ENCODE measurements at regions not wholly inside any gene's neighbourhood (a gene's known extent, or its start where the extent isn't known, plus 50 kb on each side); places are given as distances from the start of the nearest gene placed in this dataset.

DNA sequence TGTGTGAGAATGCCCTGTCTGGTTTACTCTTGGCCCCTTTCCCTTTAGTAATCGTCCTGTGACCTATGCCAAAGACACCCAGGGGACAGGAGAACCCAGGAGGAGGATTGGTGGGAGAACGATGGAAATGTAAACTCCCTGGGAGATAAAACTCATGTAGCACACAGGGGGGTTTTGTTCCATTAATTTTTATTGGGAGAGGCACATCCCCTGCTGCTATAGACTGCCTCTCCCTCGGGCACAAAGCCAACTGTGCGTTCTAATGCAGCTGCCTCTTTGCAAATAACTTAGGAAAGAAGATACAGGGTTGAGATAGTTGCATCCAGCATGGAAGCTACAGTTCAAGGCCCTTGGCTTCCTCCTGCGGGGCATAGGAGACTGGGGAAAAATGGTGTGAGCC lies 489.6 kb downstream of the SLC4A3 start:
- no peak for DNase-seq (ENCODE audit: low spot score)
- intact Hi-C loops (cut with DNase I): no loop called here

DNA sequence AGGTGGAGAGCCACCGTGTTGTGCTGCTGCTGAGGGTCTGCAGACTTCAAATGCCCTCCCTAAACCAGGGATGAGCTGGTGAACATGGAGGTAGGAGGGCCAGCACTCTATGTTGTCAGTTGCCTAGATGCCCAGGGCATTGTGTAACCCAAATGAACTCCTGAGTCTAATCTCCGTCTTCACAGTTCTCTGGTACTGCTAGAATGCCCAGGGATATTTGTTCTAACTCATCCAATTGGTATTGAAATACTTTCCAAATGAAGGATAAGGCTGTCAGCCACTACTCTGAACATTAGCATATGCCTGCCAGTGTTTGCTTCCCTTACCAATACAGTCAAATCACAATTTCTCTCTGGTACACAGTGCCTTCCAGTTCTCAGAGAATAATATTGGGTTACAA lies 492.6 kb downstream of the SLC4A3 start:
- intact Hi-C loops (cut with DNase I): loop anchor here (10.0 kb wide), 1 partner anchor 275 kb away; no protein-coding TSS in a partner anchor
- no peak for DNase-seq (ENCODE audit: low spot score)

DNA sequence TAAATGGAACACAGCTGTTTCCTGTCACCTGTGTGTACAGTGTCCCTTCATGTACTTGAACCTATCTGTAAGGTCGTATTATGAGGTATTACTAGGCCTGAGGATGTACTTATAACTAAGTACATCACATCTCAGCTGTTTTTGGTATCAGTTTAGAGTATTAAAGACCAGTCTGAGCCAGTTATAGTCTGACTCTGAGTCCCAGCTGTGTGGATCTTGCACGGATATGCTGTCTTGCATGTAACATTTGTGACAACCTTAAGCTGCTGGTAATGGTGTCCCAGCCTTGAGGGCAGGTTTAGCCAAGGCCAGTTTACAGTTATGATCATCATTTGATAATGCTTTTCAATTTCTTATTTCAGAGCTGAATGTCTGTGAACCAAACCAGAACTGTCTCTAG lies 496.3 kb downstream of the SLC4A3 start:
- intact Hi-C loops (cut with DNase I): loop anchor here (10.0 kb wide), 1 partner anchor 271 kb away; no protein-coding TSS in a partner anchor
- no peak for DNase-seq (ENCODE audit: low spot score)

- no peak for DNase-seq (ENCODE audit: low spot score)
- intact Hi-C loops (cut with DNase I): loop anchor here (10.0 kb wide), 1 partner anchor 269 kb away; no protein-coding TSS in a partner anchor
Measured at GRCh38 chr2:220125551-220125950, 498.1 kb downstream of the SLC4A3 start.

DNA sequence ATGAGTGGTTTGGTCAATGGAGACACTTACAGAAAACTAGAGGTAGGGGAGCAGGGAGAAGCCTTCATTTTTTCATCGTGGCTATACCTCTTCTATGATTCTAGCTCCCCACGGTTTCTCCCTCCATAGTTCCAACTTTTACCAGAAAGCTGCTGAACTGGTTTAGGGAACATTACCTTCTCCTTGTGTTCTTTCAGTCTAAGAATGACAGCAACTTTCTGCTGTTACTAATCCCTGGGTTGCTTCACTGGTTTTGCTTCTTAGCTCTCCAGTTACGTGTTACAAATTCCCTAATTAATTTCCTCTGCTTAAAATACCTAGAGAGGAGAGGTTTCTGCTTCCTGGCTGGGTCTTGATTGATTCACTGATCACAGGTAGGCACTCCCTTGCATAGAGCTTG lies 499.9 kb downstream of the SLC4A3 start:
- intact Hi-C loops (cut with DNase I): loop anchor here (10.0 kb wide), 1 partner anchor 267 kb away; no protein-coding TSS in a partner anchor
- DNase-seq (ENCODE audit: low spot score): no peak

DNA sequence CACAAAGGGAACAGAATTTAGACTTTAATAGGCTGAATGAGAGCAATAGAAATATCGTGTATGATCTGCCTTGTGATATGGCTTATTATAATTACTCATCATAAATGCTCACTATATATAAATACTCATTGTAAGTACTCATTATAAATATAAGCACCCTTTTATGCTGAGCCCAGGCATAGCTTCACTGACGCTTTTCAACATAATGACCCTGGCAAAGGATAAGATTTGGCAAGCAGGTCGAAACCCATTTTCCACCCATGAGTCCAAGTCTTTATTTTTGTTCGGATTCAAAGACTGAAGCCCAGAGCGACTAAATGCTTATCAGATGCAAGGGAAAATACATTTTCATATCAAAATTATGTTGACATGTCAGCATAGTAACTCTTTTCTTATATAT lies 500.4 kb downstream of the SLC4A3 start:
- intact Hi-C loops (cut with DNase I): loop anchor here (10.0 kb wide), 1 partner anchor 267 kb away; no protein-coding TSS in a partner anchor
- DNase-seq (ENCODE audit: low spot score): no peak

- intact Hi-C loops (cut with DNase I): loop anchor here (10.0 kb wide), 1 partner anchor 265 kb away; no protein-coding TSS in a partner anchor
- no peak for DNase-seq (ENCODE audit: low spot score)
Measured at GRCh38 chr2:220129391-220129790, 502.0 kb downstream of the SLC4A3 start.

DNA sequence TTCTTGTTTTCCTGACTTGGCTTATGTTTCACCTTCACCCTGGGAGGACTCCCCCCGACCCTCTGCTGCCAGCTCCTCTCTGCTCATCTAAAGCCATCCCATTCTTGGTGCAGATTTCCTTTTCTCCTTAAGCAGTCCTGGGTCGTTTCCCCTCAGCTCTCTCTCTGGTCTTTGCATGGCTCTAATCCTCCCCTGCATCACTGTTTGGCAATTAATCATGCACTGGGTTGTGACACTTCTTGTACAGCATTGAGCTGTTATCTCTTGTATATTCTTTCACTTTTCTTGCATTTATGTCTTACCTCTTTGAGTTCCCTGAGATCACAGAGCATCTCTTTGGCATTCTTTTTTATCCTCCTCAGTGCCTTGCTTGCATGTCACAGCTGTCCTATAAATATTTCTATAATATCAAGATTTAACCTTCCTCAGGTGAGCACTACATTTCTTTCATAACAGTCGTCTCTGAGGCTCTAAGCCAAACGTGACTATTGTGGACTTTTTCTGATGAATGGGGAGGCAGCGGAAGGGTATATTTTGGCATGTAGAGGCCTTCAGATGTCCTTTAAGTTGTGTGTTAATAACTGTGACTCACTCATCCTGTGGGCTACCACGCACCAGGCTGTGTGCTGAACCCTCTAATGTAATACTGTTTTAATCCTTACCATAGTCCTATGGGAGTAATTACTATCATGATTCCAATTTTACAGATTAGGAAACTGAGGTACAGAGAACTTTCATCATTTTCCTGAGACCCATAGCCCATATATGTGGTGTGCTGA lies 507.5 kb downstream of the SLC4A3 start:
- intact Hi-C loops (cut with DNase I): no loop called here
- DNase-seq (ENCODE audit: low spot score): no peak

GRCh38 chr2:220143336-220143735 lies 515.9 kb downstream of the SLC4A3 start:
- no peak for DNase-seq (ENCODE audit: low spot score)
- intact Hi-C loops (cut with DNase I): no loop called here

- intact Hi-C loops (cut with DNase I): no loop called here
- DNase-seq (ENCODE audit: low spot score): no peak
Measured at GRCh38 chr2:220144411-220144810, 517.0 kb downstream of the SLC4A3 start.

DNA sequence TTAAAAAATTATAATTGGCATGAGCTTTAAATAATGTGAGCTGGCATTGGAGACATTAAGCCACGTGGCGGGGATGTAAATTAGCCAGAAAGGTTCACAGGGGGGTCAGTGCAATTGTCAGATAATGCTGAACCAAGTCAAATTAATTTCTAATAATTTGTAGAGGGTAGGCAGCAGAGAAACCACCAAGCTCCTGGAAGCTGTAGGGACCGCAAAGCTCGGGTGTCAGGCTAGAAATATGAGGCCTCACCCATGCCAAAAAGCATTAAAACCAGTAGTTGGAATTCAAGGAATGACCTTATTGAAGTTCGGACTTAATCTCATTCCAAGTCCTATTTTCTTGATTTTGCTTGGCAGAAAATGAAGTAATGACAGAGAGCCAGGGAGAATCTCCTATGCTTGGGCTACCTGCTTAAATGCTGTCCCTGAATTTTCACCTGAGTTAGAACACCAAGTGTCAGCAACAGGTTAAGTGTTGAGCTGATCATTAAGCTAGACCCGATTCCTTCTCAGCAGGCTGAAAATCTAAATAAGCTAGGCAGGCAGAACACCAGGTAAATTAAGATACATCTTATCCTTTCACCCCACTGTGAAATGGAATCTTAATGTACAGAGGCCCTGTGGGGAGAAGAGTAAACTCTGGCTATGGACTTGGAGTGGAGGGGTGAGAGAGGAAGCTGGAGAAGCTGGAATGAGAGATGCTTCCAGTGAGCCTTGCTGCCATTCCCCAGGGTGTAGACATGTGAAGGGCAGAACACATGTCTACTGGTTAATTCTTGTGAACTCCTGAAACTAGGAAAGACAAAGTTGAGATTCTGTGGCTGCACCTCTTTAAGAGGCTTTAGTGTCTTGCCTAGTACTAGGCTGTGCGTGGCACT lies 520.0 kb downstream of the SLC4A3 start:
- intact Hi-C loops (cut with DNase I): no loop called here
- DNase-seq (ENCODE audit: low spot score): no peak

DNA sequence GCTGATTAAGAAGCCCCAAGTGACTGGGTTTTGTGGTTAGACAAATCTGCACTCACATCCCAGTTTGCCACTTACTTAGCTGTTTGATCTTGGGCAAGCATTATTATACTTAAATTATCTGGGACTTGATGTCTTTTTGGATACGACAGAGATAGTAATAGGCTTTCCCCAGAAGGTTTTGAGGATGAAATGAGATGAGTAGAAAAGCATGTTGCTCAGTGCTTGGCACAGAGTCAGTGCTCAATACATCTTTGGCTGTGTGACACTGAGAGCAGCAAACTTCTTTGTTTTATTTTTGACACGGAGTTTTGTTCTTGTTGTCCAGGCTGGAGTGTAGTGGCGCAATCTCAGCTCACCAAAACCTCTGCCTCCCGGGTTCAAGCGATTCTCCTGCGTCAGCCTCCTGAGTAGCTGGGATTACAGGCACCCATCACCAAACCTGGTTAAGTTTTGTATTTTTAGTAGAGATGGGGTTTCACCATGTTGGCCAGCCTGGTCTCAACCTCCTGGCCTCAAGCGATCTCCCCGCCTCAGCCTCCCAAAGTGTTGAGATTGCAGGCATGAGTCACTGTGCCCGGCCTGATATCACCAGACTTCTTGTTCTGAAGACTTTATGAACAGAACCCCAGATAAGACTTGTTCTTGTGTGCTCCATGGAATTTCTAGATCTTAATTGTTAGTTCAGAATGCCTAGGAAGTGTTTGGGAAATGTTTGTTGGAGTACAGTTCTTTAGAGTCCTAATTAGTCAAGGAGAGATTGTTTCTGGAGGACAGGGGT lies 521.2 kb downstream of the SLC4A3 start:
- no peak for DNase-seq (ENCODE audit: low spot score)
- intact Hi-C loops (cut with DNase I): no loop called here

DNA sequence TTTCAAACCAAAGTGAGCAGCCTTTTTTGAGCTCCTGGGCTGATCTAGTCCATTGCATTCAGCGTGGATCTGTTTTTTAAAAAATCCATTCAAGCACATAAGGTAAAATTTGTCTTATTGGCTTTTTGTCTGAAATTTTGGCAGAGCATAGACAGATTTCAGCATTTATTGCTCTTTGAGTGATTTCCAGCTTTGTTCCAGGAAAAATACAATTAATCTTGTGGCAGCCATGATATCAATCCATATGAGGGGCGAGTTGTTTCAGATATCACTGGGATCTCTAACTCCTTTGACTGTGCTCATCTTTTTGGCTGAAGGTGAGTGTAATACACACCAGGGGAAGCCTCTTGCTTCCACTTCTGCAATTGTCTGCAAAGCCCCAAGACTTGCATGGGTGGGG lies 523.9 kb downstream of the SLC4A3 start:
- no peak for DNase-seq (ENCODE audit: low spot score)
- intact Hi-C loops (cut with DNase I): no loop called here

DNA sequence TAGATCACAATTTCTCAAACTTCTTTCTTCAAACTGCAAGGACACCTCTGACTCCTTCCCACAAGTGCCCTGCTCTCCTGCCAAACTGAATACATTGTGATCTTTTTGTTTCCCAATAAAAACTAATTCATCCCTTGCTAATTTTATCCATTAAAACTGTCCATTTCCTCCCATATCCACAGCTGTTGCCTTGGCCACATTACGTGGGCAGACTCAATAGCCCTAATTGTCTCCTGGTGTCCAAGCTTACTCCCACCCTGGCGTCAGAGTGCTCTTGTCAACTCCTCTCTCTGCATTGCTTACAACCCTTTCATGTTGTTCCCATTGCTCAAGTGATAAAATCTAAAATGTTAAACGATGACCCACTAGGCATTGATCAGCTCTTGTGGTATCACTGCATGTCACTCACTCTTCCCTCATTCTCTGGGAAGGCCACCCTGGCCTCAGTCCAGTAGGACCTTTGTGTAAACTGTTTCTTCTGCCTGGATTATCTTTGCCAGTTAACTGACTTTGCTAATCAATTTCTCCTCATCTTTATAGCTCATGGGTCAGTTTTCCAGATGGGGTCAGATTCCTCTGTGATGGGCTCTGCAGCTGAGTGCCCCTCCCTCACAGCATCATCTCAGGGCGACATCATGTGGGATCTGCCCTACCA lies 525.0 kb downstream of the SLC4A3 start:
- intact Hi-C loops (cut with DNase I): no loop called here
- DNase-seq (ENCODE audit: low spot score): no peak

DNA sequence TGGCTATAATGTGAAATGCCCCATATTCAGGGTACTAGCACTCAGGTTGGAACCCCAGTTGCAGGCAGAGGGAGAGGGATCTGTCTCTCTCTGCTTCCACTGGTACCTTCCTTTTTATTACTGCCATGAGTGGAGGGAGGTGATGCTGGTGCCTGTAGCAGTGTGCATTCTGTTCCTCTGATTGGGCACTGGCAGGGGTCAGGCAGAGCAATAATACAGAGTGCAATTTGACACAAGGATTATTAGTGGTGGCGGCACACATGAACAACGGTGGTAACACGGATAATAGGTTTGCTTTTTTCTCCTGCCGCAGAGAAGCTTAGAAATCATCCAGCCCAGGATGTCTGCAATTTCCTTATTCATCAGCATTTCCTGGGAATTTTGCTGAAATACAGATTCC lies 525.7 kb downstream of the SLC4A3 start:
- intact Hi-C loops (cut with DNase I): no loop called here
- no peak for DNase-seq (ENCODE audit: low spot score)

DNA sequence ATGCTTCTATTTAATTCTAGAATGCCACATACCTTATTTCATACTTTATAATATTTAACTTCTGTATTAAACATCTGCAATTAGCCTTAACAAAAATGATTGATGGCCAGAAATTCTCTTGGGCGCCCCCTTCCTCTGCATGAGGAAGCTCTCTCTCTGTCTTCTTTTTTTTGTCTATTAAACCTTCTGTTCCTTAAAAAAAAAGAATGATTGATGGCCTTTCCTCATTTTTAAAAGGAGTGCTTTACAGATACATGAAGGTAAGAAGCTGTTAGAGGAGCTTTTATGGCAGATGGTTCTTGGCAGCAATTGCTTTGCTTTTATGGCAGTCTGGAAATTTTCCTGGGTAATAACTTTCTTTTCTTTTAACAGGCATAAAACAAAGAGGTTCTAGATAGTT lies 526.9 kb downstream of the SLC4A3 start:
- intact Hi-C loops (cut with DNase I): no loop called here
- DNase-seq (ENCODE audit: low spot score): no peak

DNA sequence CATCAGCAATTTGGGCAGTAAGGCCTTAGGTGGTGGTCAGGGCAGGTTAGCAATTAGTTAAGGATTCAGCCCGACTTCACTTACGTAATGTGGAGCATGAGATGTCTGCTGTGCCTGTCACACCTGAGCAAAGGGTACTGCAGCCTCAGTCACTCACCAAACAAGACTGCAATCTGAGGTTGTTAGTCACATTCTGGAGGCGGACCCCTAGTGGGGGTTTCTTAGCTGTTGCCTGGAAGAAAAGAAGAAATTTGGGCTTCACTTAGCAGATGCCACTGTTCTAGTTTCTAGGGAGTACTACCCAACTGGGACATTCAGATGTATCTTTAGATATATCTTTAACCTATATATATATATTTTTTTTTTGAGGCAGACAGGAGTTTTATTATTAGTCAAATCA lies 529.9 kb downstream of the SLC4A3 start:
- intact Hi-C loops (cut with DNase I): no loop called here
- no peak for DNase-seq (ENCODE audit: low spot score)

DNA sequence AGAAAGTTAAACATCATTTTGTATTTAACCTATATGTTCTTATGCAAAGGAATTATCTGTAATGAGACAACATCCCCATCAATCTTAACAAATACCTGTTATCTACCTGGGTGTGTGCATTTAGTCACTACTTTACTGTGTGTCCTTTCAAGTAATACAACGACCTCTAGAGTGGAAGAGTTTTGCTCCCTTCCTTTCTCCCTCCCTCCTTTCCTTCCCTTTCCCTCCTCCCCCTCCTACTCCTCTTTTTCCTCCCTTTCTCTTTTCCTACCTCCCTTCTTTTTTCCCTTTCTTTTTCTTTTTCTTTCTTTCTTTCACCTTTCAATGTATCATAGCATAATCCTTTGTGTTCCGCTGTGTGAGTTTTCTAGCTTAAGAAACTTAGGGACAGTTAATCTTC lies 532.3 kb downstream of the SLC4A3 start:
- no peak for DNase-seq (ENCODE audit: low spot score)
- intact Hi-C loops (cut with DNase I): no loop called here

- intact Hi-C loops (cut with DNase I): no loop called here
Measured at GRCh38 chr2:220162320-220162719, 534.9 kb downstream of the SLC4A3 start.

More at GRCh38 chr2:220162320-220162719, 534.9 kb downstream of the SLC4A3 start:
- DNase-seq (ENCODE audit: low spot score): no peak

All from cardiac septum (tissue), 1 donor.